Chondrocyte (in vitro differentiated cells): ENCODE measurements at regions not wholly inside any gene's neighbourhood (a gene's known extent, or its start where the extent isn't known, plus 50 kb on each side); places are given as distances from the start of the nearest gene placed in this dataset.
"Not testable (repeated sequence)": the region's sequence is repeated elsewhere in the genome, so short reads cannot be mapped to it uniquely, and the experiment has no call there.

Experiments
- DNase-seq: peaks from one replicate; pipeline ENCODE4 v3.0.0; 2021; ENCODE audit warnings: mixed read lengths, low spot score
- H3K27ac Mint-ChIP-seq: one replicate; pipeline ENCODE4 v1.8.0; 2021; ENCODE audit warnings: mild to moderate bottlenecking, moderate library complexity, mixed read lengths; ENCODE audit not compliant: unreplicated experiment
- H3K27me3 Mint-ChIP-seq: 2 replicates; pipeline ENCODE4 v1.8.0; 2021; ENCODE audit warnings: low read depth, mixed read lengths
- H3K36me3 Mint-ChIP-seq: 2 replicates; pipeline ENCODE4 v1.8.0; 2021; ENCODE audit warnings: low read depth, mixed read lengths
- H3K4me1 Mint-ChIP-seq: 2 replicates; pipeline ENCODE4 v1.8.0; 2021; ENCODE audit warnings: low read depth, mild to moderate bottlenecking, mixed read lengths
- H3K4me3 Mint-ChIP-seq: one replicate; pipeline ENCODE4 v1.8.0; 2021; ENCODE audit warnings: mild to moderate bottlenecking, moderate library complexity, mixed read lengths; ENCODE audit not compliant: unreplicated experiment
- H3K9me3 Mint-ChIP-seq: 2 replicates; pipeline ENCODE4 v1.8.0; 2021; ENCODE audit warnings: low read depth, mixed read lengths
- TF ChIP-seq, protein P1 (sequence below): fragments of 200-600 bp; sonication (generic); IDR thresholded peaks from 2 replicates; pipeline ENCODE4 v1.5.0; 2021; ENCODE audit warnings: antibody characterized with exemption, mild to moderate bottlenecking, moderate library complexity

DNA sequence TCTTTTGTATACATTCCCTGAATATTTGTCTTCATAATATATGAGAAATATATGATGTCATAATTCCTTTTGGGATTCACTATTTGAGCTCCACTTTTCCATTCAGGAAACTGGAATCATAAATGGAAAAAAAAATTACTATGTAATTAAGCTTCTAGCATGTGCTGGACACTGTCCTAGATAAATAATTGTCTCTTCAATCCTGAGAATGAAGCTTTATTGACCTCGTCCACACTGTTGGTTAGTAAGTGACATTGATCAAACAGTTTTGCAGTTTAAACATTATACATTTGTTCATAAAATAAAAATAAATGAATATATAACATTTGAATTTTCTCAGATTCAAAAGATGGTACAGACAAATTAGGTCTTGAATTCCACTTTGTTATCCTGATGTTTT lies 1691.2 kb downstream of the LRRC4C start:
- Mint-ChIP-seq H3K36me3 (no peaks in the 10 kb centered on the region), H3K27ac (no peak overlapping the region), H3K4me3 (no peak overlapping the region), H3K4me1 (no peaks in the 10 kb centered on the region), H3K27me3 (no peaks in the 10 kb centered on the region), H3K9me3 (peaks cover 2% of the 10 kb centered on the region)
- DNase-seq = no peak
- TF ChIP-seq, protein P1, sequence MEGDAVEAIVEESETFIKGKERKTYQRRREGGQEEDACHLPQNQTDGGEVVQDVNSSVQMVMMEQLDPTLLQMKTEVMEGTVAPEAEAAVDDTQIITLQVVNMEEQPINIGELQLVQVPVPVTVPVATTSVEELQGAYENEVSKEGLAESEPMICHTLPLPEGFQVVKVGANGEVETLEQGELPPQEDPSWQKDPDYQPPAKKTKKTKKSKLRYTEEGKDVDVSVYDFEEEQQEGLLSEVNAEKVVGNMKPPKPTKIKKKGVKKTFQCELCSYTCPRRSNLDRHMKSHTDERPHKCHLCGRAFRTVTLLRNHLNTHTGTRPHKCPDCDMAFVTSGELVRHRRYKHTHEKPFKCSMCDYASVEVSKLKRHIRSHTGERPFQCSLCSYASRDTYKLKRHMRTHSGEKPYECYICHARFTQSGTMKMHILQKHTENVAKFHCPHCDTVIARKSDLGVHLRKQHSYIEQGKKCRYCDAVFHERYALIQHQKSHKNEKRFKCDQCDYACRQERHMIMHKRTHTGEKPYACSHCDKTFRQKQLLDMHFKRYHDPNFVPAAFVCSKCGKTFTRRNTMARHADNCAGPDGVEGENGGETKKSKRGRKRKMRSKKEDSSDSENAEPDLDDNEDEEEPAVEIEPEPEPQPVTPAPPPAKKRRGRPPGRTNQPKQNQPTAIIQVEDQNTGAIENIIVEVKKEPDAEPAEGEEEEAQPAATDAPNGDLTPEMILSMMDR = no peak

DNA sequence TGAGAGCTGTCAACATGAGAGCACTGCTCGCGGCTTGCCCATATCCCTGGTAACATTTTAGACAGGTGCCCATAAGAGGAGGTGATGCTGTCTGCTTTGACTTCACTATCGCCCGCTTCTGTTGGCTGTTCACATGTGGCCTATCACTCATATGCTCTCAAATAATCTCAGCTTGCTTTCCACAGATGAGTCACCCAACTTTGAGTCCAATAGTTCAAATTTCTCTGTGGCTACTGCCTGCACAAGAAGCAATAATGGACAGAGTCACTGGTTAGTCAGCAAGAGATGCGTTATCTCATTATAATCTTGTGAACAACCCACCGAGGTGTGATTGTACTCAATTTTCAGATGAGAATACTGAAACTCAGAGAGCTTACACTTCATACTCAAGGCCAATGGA lies 1714.1 kb downstream of the LRRC4C start:
- no peaks in the 10 kb centered on the region for H3K4me1 Mint-ChIP-seq
- DNase-seq = no peak
- TF ChIP-seq, protein P1 = no peak
- H3K36me3 Mint-ChIP-seq = no peaks in the 10 kb centered on the region
- peaks cover 17% of the 10 kb centered on the region for H3K9me3 Mint-ChIP-seq
- no peak overlapping the region for H3K4me3 Mint-ChIP-seq
- no peaks in the 10 kb centered on the region for H3K27me3 Mint-ChIP-seq
- no peak overlapping the region for H3K27ac Mint-ChIP-seq

DNA sequence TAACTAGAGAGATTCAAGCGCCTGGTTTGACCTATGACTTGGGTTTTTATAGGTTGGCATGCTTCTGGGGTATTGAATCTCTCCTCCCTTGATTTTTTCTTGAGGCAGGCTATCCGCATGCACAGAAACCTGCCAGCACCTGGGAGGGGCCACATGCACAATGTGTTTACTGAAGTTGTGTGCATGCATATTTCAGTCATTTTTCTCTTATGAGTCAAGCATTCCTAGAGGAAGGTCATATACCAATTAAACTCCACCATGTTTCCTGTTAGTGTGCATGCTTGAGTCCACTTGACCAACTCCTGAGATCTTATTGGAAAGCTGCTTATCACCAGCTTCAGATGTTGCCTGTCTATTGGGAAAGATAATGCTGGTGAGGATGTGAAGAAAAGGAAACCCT lies 1718.4 kb downstream of the LRRC4C start:
- Mint-ChIP-seq H3K36me3 (no peaks in the 10 kb centered on the region), H3K4me3 (no peak overlapping the region), H3K27me3 (no peaks in the 10 kb centered on the region), H3K4me1 (no peaks in the 10 kb centered on the region), H3K27ac (no peak overlapping the region), H3K9me3 (peaks cover 15% of the 10 kb centered on the region)
- DNase-seq = no peak
- TF ChIP-seq, protein P1 = no peak

DNA sequence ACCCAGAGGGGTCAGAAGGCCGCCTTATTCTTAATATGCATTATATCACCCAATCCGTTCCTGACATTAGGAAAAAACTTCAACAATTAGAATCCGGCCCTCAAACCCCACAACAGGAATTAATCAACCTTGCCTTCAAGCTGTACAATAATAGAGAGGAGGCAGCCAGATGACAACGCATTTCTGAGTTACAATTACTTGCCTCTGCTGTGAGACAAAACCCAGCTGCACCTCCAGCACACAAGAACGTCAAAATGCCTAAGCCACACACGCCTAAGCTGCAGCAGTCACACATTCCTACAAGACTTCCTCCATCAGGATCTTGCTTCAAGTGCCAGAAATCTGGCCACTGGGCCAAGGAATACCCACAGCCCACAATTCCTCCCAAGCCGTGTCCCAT lies 1723.1 kb downstream of the LRRC4C start:
- not testable (repeated sequence) for H3K27me3 Mint-ChIP-seq, DNase-seq, H3K36me3 Mint-ChIP-seq, H3K27ac Mint-ChIP-seq, H3K9me3 Mint-ChIP-seq, H3K4me3 Mint-ChIP-seq, H3K4me1 Mint-ChIP-seq

DNA sequence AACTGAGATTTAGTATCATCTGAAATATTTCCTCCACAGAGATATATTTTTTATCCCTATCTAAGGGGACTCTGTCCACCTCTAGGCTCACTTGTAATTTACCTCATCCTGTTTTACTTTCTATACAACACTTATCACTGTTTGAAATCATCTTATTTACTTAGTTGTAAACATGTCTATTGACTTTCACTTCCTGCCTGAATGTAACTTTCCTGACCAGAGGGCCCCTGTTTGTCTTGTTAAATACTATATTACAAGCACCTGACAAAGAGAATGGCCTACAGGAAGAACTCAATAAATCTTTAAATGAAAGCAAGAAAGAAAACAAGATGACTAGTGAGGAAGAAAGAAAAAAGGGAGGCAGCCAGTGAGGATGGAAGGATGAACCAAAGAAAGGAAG lies 1727.5 kb downstream of the LRRC4C start:
- Mint-ChIP-seq H3K36me3 (no peaks in the 10 kb centered on the region), H3K27ac (no peak overlapping the region), H3K27me3 (no peaks in the 10 kb centered on the region), H3K4me3 (no peak overlapping the region), H3K4me1 (no peaks in the 10 kb centered on the region), H3K9me3 (peaks cover 9% of the 10 kb centered on the region)
- TF ChIP-seq, protein P1 = no peak
- DNase-seq = no peak

DNA sequence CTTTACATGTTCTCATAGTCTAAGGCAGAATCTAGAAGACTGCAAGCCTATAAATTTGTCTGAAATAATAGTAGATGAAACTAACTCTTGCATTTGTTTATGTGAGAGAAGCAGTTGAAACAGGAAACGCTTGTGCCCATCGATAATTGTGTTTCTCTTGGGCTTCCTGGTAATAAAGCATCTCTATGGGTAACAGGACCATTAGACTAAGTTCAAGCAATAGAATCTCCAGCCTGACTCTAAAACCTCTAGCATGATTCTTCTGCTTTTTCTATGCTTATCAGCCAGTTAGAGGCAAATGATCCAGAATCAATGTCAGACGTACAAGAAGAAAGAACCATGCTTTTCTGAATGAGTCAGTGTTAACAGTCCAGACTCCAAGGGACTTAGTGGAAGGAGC lies 1734.4 kb downstream of the LRRC4C start:
- TF ChIP-seq, protein P1 = no peak
- H3K4me3 Mint-ChIP-seq = no peak overlapping the region
- H3K9me3 Mint-ChIP-seq = peaks cover 2% of the 10 kb centered on the region
- H3K27ac Mint-ChIP-seq = no peak overlapping the region
- H3K36me3 Mint-ChIP-seq = no peaks in the 10 kb centered on the region
- DNase-seq = no peak
- no peaks in the 10 kb centered on the region for H3K4me1 Mint-ChIP-seq
- no peaks in the 10 kb centered on the region for H3K27me3 Mint-ChIP-seq
